Caco-2 (cell line): ENCODE measurements at regions not wholly inside any gene's neighbourhood (a gene's known extent, or its start where the extent isn't known, plus 50 kb on each side); places are given as distances from the start of the nearest gene placed in this dataset.

ENCODE experiments used
- BruUV-seq: library from RNA; stranded (reverse); fragments of 400-500 nt; replicated peaks from 2 replicates; lab custom pipeline; 2021; lab: Mats Ljungman, UMichigan
- CTCF ChIA-PET: fragments of 300-600 bp; sonication (Branson Sonifier 250); formaldehyde crosslinking; loops from one replicate; lab custom pipeline; 2022; ENCODE audit warnings: antibody characterized with exemption; lab: Charles Lee
- POLR2A ChIA-PET: fragments of 300-600 bp; sonication (Branson Sonifier 250); formaldehyde crosslinking; loops from one replicate; lab custom pipeline; 2022; ENCODE audit warnings: antibody characterized with exemption; lab: Charles Lee
- DNase-seq, 2 experiments: peaks; one replicate each; pipeline versions ENCODE4 v3.0.0 to v3.0.0-alpha.2; 2020 to 2022
- H3K27me3 ChIP-seq: replicated peaks from 2 replicates; pipeline ENCODE4 v1.6.0; 2011; ENCODE audit warnings: low read length; ENCODE audit not compliant: control insufficient read depth, insufficient read depth
- H3K36me3 ChIP-seq: 2 replicates; pipeline ENCODE4 v1.5.1; 2011; ENCODE audit warnings: low read length; ENCODE audit not compliant: control insufficient read depth, insufficient read depth
- H3K4me1 ChIP-seq: fragments of 250-450 bp; sonication (Bioruptor Pico); 2 replicates; pipeline ENCODE4 v1.5.1; 2020; ENCODE audit warnings: mild to moderate bottlenecking
- H3K4me3 ChIP-seq: 2 replicates; pipeline ENCODE4 v1.5.1; 2011; ENCODE audit warnings: low read depth, mild to moderate bottlenecking, control low read depth, low read length
- H3K9me3 ChIP-seq: fragments of 250-450 bp; sonication (Bioruptor Pico); 2 replicates; pipeline ENCODE4 v1.5.1; 2020; ENCODE audit warnings: mild to moderate bottlenecking, moderate library complexity
- H3K27ac Mint-ChIP-seq: one replicate; pipeline ENCODE4 v1.8.0; 2022; ENCODE audit warnings: mixed read lengths; ENCODE audit not compliant: unreplicated experiment
- H3K27me3 Mint-ChIP-seq: one replicate; pipeline ENCODE4 v1.8.0; 2022; ENCODE audit warnings: mixed read lengths; ENCODE audit not compliant: insufficient read depth, unreplicated experiment
- H3K36me3 Mint-ChIP-seq: one replicate; pipeline ENCODE4 v1.8.0; 2022; ENCODE audit warnings: mild to moderate bottlenecking, mixed read lengths; ENCODE audit not compliant: insufficient read depth, unreplicated experiment
- H3K4me1 Mint-ChIP-seq: one replicate; pipeline ENCODE4 v1.8.0; 2022; ENCODE audit warnings: low read depth, mixed read lengths; ENCODE audit not compliant: unreplicated experiment
- H3K4me3 Mint-ChIP-seq: one replicate; pipeline ENCODE4 v1.8.0; 2022; ENCODE audit warnings: mild to moderate bottlenecking, moderate library complexity, mixed read lengths; ENCODE audit not compliant: unreplicated experiment
- H3K9me3 Mint-ChIP-seq: one replicate; pipeline ENCODE4 v1.8.0; 2022; ENCODE audit warnings: mixed read lengths; ENCODE audit not compliant: unreplicated experiment
- CTCF ChIP-seq, 2 experiments: fragments of 200-600 bp in 1 of 2; IDR thresholded peaks; 1 replicate in 1 of 2; 2 replicates in 1 of 2; pipeline versions ENCODE4 v1.5.1 to v1.8.0; 2011 to 2022; ENCODE audit warnings: antibody characterized with exemption in 1 of 2, control low read depth in 1 of 2, inconsistent platforms in 1 of 2, low read depth in 1 of 2, low read length in 1 of 2, mild to moderate bottlenecking in 1 of 2, moderate library complexity in 1 of 2; ENCODE audit not compliant: insufficient read depth in 1 of 2, severe bottlenecking in 1 of 2, unreplicated experiment in 1 of 2
- intact Hi-C: fragments of 100-400 bp; cut with micrococcal nuclease; formaldehyde crosslinking; loops from one replicate; pipeline ENCODE4 v1.10.0; 2022; ENCODE audit not compliant: unreplicated experiment

GRCh38 chr9:678897-679296 is 162.6 kb upstream of the DMRT1 start:
- no peak overlapping the region for H3K4me3 Mint-ChIP-seq
- DNase-seq, result no peak
- CTCF ChIA-PET, result no interaction called here

GRCh38 chr9:679462-679861 is 162.0 kb upstream of the DMRT1 start:
- Histone ChIP-seq H3K27me3 (no peaks in the 10 kb centered on the region), H3K4me3 (no peak overlapping the region), H3K36me3 (no peaks in the 10 kb centered on the region), H3K9me3 (no peaks in the 10 kb centered on the region), H3K4me1 (peaks cover 59% of the 10 kb centered on the region)
- peaks cover 17% of the 10 kb centered on the region for H3K4me1 Mint-ChIP-seq
- ChIA-PET CTCF (no interaction called here), POLR2A (no interaction called here)
- H3K9me3 Mint-ChIP-seq, result no peaks in the 10 kb centered on the region
- H3K27ac Mint-ChIP-seq, result no peak overlapping the region
- intact Hi-C loops, result no loop called here
- H3K27me3 Mint-ChIP-seq, result no peaks in the 10 kb centered on the region
- H3K4me3 Mint-ChIP-seq, result no peak overlapping the region
- H3K36me3 Mint-ChIP-seq, result peaks cover 18% of the 10 kb centered on the region
- no peak for TF ChIP-seq CTCF (IDR thresholded peaks at IDR 0.05; ENCODE audit: insufficient read depth in 1 of 2, low read depth in 1 of 2, low read length in 1 of 2, severe bottlenecking in 1 of 2, unreplicated experiment in 1 of 2)
- BruUV-seq, result no TSS peak
- DNase-seq, result no peak

More at GRCh38 chr9:678897-679296, 162.6 kb upstream of the DMRT1 start:
- Mint-ChIP-seq H3K4me1 (peaks cover 17% of the 10 kb centered on the region), H3K27me3 (no peaks in the 10 kb centered on the region), H3K27ac (peak overlapping the region; percentile 50), H3K36me3 (peaks cover 18% of the 10 kb centered on the region), H3K9me3 (no peaks in the 10 kb centered on the region)
- TF ChIP-seq CTCF (IDR thresholded peaks at IDR 0.05; ENCODE audit: insufficient read depth in 1 of 2, low read depth in 1 of 2, low read length in 1 of 2, severe bottlenecking in 1 of 2, unreplicated experiment in 1 of 2), result no peak
- H3K9me3 ChIP-seq, result no peaks in the 10 kb centered on the region
- no peak overlapping the region for H3K4me3 ChIP-seq
- H3K27me3 ChIP-seq, result no peaks in the 10 kb centered on the region
- POLR2A ChIA-PET, result no interaction called here
- H3K4me1 ChIP-seq, result peaks cover 55% of the 10 kb centered on the region
- H3K36me3 ChIP-seq, result no peaks in the 10 kb centered on the region
- BruUV-seq, result no TSS peak
- intact Hi-C loops, result no loop called here

GRCh38 chr9:680106-680505 is 161.4 kb upstream of the DMRT1 start:
- Histone ChIP-seq H3K4me1 (peaks cover 65% of the 10 kb centered on the region), H3K27me3 (no peaks in the 10 kb centered on the region), H3K9me3 (no peaks in the 10 kb centered on the region), H3K4me3 (no peak overlapping the region), H3K36me3 (no peaks in the 10 kb centered on the region)
- ChIA-PET CTCF (no interaction called here), POLR2A (no interaction called here)
- DNase-seq, result no peak
- no peak overlapping the region for H3K4me3 Mint-ChIP-seq
- peak overlapping the region; percentile 46 for H3K27ac Mint-ChIP-seq
- H3K36me3 Mint-ChIP-seq, result peaks cover 18% of the 10 kb centered on the region
- H3K9me3 Mint-ChIP-seq, result no peaks in the 10 kb centered on the region
- no peak for TF ChIP-seq CTCF (IDR thresholded peaks at IDR 0.05; ENCODE audit: insufficient read depth in 1 of 2, low read depth in 1 of 2, low read length in 1 of 2, severe bottlenecking in 1 of 2, unreplicated experiment in 1 of 2)
- intact Hi-C loops, result loop anchor here (5.0 kb wide), 2 partner anchors 53 to 343 kb away; no protein-coding TSS in a partner anchor
- H3K27me3 Mint-ChIP-seq, result no peaks in the 10 kb centered on the region
- peaks cover 17% of the 10 kb centered on the region for H3K4me1 Mint-ChIP-seq
- BruUV-seq, result no TSS peak
